PC-9 (cell line): ENCODE measurements at regions not wholly inside any gene's neighbourhood (a gene's known extent, or its start where the extent isn't known, plus 50 kb on each side); places are given as distances from the start of the nearest gene placed in this dataset.

ENCODE experiments used
- CTCF ChIP-seq: fragments of 200-600 bp; sonication (generic); conservative IDR thresholded peaks from 2 replicates; pipeline ENCODE4 v1.6.1; 2017; ENCODE audit warnings: mixed run types, antibody characterized with exemption, mild to moderate bottlenecking, moderate library complexity
- EZH2 ChIP-seq: fragments of 200-600 bp; sonication (generic); IDR thresholded peaks from 2 replicates; pipeline ENCODE4 v1.8.0; 2017; ENCODE audit warnings: antibody characterized with exemption, low read depth

- no peak for TF ChIP-seq CTCF
- no peak for TF ChIP-seq EZH2
Measured at GRCh38 chr7:85950871-85951270, 692.8 kb upstream of the GRM3 start.
